GM18499 (cell line): ENCODE measurements at regions not wholly inside any gene's neighbourhood (a gene's known extent, or its start where the extent isn't known, plus 50 kb on each side); places are given as distances from the start of the nearest gene placed in this dataset.

ENCODE experiments used
- ATAC-seq: cut with Tn5 transposase; IDR thresholded peaks from one replicate; pipeline ENCODE4 v1.9.1; 2021; ENCODE audit warnings: moderate number of reproducible peaks; ENCODE audit not compliant: insufficient read depth, unreplicated experiment

DNA sequence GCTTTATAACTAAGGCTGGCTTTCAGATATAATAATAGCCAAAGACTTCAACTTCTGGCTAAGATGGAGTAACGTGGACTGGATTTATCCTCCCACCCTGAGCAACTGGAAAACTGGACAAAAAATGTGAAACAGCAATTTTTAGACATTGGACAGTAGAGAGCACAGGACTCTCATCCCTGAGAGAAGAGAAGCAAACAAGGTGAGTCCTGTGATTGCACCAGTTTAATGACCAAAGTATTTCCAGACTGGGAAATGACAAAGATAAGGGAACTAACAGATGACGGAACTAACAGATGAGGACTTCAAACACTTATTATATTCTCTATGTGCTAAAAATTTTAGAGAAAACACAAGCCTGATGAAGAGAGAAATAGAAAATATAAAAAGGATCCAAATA is 175.7 kb upstream of the SLC25A13 start:
- no peak for ATAC-seq

DNA sequence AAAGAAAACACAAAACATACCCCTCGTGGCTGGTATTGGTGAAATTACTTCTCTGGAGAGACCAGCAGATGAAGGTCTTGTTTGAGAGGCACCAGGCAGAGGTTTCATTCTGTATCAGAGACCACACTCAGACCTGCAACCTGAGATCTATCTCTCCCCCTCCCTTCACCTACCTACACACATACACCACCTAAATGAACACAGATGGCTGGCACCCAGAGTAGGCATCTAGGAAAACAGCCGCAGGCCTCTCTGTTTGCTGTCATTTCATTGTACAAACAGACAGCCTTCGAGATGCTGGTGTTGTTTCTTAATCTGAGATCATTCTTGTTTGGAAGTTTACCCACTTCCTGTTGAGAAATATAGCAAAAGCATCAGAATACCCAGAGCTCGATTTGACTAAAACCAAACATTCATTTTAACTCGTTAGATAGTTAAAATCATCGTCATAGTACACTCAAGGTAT is 173.9 kb upstream of the SLC25A13 start:
- ATAC-seq, result peak; percentile 74

DNA sequence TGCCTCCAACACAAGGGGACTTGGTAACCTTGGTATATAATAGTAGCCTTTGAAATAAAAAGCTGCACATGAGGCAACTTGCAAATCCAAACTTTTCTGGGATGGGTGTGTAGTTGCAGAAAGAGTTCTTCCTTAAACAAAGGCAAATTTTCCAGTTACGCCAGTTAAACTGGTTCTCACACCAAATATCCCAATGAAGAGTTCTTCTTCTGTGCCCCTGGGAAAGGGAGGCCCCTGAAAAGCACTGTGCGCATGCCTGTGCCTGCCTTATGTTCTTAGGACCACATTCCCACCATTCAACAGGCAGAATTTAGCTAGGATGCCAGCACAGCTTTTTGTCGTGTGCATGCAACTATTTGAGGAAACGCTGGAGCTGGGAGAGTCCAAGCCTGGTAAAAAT is 164.8 kb upstream of the SLC25A13 start:
- no peak for ATAC-seq

DNA sequence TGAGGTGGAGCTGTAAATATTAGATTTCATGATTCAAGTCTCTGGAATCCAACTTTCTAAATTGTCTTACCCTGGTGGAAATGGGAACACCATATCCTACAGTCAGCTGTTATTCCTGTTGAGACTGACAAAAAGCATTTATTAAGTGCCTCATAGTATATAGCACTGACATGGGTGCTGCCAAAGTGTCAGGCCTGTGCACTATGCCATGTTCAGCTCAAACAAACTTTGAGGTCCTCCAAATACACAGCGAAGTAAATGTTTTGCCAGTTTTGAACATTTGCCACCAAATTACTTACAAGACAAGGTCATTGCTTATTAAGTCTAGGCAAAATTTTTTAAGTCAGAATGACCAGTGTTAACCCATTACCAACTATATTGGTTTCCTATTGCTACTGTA is 162.9 kb upstream of the SLC25A13 start:
- no peak for ATAC-seq

DNA sequence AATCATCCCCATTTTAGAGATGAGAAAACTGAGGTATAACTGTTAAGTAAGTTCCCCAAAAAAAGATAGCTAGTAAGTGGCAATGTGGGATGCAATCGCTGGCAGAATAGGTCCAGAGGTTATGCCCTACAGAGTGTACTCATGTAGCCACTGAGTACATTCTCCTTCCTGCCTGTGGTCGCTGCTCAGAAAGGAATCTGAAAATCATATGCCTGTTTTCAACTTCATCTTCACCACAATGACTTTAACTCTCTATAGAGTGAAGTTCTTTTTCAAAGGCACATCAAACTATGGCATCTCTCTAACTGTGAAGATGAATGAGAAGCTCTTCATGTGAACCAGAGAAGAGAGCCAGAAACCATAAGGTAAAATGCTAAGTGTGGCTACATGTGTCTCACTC is 162.2 kb upstream of the SLC25A13 start:
- no peak for ATAC-seq

DNA sequence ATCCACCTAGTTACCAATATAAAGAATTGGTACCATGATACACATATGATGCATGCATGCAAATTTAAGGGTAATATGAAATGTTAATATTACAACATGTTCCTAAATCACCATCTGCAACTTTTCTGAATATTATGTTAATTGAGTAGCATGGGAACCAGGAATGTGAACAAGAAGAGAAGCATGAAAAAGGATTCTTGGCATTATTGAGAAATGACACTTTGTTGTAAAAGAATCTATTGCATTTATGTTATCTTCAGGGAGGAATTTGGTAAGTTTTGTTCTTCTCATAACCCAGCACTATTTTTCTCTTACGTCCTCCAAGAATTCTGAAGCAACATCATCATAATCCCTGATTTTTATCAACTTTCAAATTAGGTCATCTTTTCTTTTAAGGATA is 159.9 kb upstream of the SLC25A13 start:
- no peak for ATAC-seq

DNA sequence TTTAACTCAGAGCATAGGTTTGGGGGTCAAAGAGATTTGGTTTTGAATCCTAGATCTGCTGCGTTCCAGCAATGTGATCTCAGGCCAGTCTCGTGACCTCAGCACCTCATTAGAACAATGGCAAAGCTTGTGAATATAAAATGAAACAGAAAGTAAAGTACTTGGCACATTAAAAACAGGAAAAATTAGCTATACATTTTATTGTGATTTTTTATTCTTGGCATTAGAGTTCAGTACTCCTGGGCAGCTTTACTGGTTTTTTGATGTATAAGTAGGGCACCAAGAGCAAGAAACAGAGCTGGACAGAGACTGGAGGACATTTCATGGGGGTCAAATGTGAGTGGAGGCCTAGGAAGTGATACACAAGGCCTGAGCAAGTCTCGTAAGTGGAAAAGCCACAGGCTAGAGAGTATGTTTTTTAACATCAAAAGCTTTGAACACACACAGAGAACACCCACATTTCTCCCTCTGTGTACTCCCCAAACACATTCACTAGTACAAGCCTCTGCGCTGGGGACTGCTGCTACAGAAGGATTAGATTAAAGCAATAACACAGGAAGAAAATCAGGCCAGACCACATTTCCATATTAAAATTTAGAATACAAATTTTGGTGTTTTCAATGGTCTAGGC is 157.2 kb upstream of the SLC25A13 start:
- ATAC-seq, result no peak

DNA sequence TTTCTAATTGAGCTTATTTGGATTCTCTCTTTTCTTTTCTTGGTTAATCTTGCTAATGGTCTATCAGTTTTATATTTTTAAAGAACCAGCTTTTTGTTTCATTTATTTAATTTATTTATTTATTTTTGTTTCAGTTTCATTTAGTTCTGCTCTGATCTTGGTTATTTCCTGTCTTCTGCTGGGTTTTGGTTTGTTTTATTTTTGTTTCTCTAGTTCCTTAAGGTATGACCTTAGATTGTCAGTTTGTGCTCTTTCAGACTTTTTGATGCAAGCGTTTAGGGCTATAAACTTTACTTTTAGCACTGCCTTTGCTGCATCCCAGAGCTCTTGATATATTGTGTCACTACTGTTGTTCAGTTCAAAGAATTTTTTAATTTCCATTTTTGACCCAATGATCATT is 149.7 kb upstream of the SLC25A13 start:
- ATAC-seq, result no peak

DNA sequence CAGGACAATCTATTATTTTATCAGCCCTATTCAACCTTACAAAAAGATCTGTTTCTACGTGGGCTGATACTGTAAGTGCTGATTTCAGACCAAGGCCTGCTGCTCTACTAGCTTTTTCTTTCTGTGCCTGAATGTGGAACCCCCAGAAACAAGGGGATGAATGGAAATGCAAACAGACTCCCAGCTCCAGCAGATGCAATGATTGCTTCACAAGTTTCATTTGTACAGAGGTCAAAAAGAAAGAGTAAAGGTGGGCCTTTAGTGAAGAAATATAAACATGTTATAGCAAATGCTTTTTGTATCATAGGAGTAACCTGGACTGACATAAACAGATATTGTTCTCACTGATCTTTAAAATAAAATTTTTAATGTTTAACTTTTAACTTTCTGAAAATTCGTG is 130.2 kb upstream of the SLC25A13 start:
- no peak for ATAC-seq

DNA sequence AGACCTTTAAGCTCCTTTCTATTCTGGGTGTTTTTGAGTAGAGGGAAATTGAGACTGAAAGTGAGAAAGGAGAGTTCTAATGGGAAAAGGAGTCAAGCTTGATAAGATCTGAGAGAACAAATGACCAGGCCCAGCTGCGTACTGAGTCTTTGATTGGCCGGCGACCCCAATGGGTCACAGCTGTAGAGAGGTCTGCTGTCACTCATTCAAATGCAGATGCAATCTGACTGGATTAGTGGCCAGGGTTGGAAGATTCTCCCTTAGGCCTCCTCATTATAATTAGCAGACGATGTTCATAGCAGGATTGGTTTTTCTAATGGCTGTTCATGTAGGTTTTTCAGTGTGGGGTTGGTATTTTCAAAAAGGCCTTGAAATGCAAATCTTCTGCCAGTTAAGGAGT is 127.2 kb upstream of the SLC25A13 start:
- ATAC-seq, result no peak

DNA sequence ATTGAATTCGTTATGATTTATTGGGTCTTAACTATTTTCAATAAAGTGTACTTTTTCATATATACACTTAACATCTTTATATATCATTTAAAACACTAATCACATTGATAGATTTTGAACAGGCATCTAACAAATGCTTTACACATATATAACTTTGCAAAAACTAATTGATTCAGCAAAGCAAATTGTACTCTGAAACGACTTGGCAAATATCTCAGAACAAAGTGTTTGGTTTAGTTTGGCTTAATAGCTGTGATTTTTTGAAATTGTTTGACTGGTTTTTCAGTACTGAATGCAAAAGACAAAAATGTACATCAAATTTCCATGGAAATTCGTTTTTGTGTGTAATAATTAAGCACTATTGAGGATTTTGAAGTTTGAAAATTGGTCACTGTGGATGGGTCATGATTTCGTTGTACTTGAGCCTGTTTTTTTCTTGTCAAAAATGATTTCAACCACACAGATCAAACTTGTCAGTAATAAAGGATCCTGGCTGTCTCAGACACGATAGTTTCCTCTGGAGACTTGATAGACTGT is 125.3 kb upstream of the SLC25A13 start:
- ATAC-seq, result no peak

DNA sequence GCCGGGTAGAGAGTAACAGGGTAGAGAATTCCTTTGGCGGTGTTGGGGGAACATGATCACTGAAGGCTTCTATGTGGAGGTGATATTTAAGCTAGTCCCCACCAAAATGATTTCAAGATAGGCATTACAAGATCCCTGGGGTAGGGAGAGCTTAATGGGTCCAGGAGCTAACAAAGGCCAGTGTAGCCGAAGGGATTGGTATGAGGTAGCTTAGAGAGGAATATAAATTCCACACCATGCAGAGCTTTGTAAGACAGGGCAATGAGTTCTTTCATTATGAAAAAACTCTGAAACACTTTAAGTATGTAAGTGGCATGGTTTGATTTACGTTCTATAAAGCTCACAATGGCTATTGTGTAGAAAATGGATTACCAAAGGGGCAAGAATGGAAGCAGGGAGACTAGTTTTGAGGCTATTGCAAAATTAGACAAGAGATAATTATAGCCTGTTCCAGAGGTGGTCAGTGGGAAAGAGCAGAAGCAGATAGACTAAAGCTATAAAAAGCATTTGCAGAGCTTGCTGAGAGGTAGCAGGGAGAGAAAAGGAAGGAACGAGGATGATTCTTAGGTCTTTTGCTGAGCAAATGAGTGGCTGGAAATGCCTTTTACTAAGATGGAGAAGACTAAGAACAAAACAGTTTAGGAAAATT is 119.7 kb upstream of the SLC25A13 start:
- no peak for ATAC-seq

DNA sequence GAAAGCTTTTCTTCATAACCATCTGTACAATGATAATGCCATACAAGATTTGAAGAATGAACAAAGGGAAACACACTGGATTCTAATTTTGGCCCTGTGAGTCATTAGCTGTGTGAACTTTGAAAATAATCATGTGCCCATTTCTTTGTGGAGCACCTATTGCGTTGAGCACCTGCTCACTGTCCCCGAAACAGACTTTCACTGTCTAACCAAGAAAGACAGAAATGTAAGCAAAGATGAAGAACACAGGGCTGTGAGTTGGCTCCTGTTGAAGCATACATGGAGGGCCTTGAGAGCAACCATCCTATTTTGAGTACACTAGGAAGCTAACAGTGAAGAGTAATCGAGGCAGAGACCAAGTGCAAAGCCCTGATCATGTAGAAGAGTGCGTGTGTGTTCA is 118.4 kb upstream of the SLC25A13 start:
- no peak for ATAC-seq

DNA sequence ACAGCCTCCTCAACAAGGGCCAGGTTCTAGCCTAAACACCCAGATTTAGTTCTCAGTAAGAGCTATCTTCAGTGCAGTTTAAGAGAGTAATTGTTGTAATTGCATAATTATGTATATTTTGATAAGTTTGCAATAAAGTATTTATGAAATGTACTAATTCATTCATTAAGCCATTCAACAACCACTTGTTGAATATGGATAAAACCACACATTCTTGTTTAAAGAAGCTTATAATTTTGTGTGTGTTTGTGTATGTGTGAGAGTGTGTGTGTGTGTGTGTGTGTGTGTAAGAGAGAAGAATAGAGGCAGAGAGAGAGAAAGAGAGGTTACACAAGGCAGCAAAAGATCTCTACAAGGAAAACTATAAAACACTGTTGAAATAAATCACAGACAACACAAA is 115.0 kb upstream of the SLC25A13 start:
- ATAC-seq, result no peak

DNA sequence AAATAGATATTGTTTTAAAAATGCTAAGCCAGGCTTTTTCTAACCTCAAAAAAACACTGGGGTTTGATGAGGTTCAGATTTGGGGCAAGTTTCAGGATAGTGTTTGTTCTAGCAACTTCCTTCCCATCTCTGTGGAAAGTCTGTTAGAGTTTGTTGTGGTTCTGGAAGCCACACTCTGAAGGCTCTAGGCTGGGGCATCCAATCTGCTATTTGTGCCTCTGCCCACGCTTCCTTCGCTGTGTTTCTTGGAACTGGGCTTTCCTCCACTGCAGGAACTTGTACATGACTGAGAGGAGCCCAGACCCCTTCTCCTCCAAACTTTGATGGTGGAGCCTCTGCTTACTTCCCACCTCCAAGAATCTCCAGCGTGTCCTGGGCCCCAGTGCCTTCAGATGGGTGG is 108.5 kb upstream of the SLC25A13 start:
- ATAC-seq, result no peak

DNA sequence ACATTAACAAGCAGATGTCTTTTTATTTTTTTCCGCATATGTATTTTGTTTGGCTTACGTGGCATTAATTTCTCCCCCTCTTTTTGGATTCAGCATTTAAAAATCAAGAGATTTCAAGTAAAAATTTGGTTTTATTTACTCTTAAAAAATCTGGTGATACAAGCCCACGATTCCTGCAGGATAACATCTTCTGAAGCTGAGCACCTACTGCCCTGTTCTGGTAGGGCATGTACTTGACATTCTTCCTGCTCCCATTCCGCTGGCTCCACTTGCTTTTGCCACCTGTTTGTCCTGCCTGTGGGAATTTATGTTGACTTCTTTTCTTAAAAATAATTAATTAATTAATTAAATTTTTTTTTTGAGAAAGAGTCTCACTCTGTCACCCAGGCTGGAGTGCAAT is 105.2 kb upstream of the SLC25A13 start:
- ATAC-seq, result no peak

DNA sequence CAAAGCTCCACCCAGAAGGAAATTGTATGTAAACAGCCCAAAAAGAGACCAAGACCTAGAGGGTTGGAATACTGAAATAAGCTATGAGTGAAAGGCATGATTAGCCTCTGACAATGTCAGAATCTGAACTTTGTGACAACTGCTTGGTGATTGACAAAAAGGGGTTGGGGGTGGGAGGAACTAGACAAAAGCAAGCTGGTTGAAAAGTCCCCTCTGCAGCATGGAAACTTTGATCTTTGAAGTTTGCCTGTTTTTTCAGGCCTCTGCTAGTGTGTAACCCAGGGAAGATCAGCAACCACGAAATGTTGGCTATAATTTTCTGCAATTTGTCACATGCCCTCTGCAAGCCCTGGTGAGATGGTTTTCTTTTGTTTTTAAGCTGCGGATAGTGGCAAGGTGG is 104.8 kb upstream of the SLC25A13 start:
- no peak for ATAC-seq

DNA sequence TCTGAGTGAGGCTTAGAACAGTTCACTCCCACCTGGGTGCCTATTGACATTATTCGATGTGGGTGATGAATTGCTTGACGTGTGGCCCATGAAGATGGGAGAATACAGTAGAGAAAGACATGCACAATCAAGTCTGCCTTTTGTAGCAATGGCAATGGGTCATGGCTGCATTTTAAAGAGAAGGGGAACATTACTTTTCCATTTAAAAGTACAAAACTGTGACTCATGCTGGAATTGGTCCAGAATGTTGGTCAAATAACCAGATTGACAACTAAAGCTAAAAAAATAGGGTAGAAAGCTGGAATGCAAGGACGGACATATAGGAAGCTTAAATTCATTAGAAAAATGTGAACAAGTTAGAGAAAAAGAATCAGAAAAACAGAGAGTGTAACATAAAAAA is 104.1 kb upstream of the SLC25A13 start:
- no peak for ATAC-seq

DNA sequence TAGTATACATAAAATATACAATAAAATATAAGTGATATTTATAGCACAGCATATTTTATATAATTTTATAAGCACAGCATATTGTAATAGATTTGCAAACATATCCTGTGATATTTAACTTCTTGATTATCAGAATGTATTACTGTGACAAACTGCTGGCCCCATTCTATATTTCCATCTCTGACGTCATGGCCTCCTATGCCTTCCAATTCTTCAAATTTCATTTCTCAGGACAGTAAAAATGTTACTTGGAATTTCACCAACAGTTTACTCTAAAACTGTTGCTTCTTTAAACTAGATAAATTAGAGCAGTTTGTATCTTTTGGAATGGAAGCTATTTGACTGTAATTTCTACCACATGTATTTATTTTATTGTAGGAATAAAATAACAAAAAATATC is 102.5 kb upstream of the SLC25A13 start:
- ATAC-seq, result no peak

DNA sequence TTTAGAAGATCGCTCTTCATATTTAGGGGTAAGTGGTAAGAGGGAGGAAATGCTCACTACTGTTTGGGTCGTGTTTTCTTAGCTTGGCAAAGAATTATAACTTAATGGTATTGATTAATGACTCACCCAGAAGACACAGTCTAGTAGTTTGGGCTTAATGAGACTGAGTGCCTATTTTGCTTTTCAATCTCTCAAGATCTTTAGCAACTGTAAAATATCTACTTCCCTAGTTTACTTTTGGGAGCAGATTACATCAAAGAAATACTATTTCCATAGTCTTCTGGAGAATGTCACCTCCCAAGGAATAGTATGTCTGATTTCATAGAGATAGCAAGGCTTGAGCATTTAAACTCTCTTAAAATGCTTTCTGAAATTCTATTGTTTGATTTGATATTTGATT is 100.5 kb upstream of the SLC25A13 start:
- no peak for ATAC-seq

DNA sequence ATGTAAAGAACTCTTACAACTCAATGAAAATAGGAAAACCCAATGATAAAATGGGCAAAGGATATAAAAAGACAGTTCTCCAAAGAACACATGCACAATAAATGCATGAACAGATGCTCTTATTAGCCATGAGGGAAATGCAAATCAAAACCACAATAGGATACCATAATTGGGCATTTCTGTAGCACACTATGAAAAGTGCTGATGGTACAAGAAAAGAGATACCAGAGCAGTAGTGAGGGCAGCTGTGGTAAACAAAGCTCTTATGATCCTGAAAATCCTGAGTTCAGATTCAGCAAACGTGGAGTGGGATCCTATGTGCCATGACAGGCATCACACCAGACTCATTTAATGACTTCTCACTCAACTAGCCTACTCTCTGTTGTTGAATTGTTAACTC is 96.7 kb upstream of the SLC25A13 start:
- no peak for ATAC-seq

DNA sequence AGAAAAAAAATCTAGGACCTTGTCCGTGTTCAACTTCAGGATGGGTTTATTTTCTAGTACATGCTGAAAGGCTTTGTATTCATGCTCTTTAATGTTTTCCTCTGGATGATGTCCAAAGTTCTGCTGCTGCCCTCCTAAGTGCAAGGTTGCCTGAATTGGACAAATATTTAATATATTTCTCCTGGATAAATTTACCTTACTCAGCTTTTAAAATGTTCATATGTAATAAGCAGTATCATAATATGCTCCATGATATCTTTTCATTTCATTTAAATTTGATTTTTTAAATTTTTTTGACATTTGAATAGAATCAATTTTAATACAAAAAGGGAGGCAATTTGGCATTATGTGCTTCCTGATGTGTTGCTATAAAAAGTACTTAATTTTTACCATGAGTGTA is 95.9 kb upstream of the SLC25A13 start:
- no peak for ATAC-seq
